Peyer's patch (tissue), 4 donors: ENCODE measurements at regions not wholly inside any gene's neighbourhood (a gene's known extent, or its start where the extent isn't known, plus 50 kb on each side); places are given as distances from the start of the nearest gene placed in this dataset.

Experiments
- CTCF ChIP-seq, 6 experiments: fragments of 450-650 bp in 4 of 6; fragments of 200-600 bp in 2 of 6; sonication (generic) in 1 of 6; IDR thresholded peaks; one replicate each; pipeline ENCODE4 v1.5.1; 2017 to 2019; ENCODE audit warnings: antibody characterized with exemption in 6 of 6, mild to moderate bottlenecking in 3 of 6, moderate library complexity in 1 of 6
- POLR2A ChIP-seq, 2 donors: fragments of 450-650 bp; IDR thresholded peaks; one replicate each; pipeline ENCODE4 v1.5.1; 2017; ENCODE audit warnings: antibody characterized with exemption in 2 of 2, mild to moderate bottlenecking in 2 of 2, moderate library complexity in 2 of 2

- TF ChIP-seq CTCF (IDR thresholded peaks at IDR 0.05) (no peak), POLR2A (IDR thresholded peaks at IDR 0.05) (no peak)
Measured at GRCh38 chr9:7376833-7377232, 422.7 kb downstream of the DMAC1 start.
